Neutrophil (primary cell): ENCODE measurements at regions not wholly inside any gene's neighbourhood (a gene's known extent, or its start where the extent isn't known, plus 50 kb on each side); places are given as distances from the start of the nearest gene placed in this dataset.

Source experiments
- H3K27ac ChIP-seq: fragments of 200-600 bp; sonication (generic); 2 replicates; pipeline ENCODE4 v1.5.1; 2016; ENCODE audit warnings: mild to moderate bottlenecking, moderate library complexity
- H3K27me3 ChIP-seq: fragments of 200-600 bp; sonication (generic); 2 replicates; pipeline ENCODE4 v1.6.0; 2016; ENCODE audit warnings: mild to moderate bottlenecking
- H3K36me3 ChIP-seq: fragments of 200-600 bp; sonication (generic); 2 replicates; pipeline ENCODE4 v1.5.1; 2017
- H3K4me1 ChIP-seq, 2 experiments: fragments of 200-600 bp in 1 of 2; sonication (generic) in 1 of 2; 1 replicate in 1 of 2; 2 replicates in 1 of 2; pipeline versions ENCODE4 v1.5.1 to v1.6.1; 2013 to 2016; ENCODE audit warnings: low read depth in 1 of 2, low read length in 1 of 2, mild to moderate bottlenecking in 1 of 2, moderate library complexity in 1 of 2; ENCODE audit not compliant: control insufficient read depth in 1 of 2, insufficient read depth in 1 of 2
- H3K4me3 ChIP-seq, 2 experiments: fragments of 200-600 bp in 1 of 2; sonication (generic) in 1 of 2; 1 replicate in 1 of 2; 2 replicates in 1 of 2; pipeline ENCODE4 v1.5.1; 2013 to 2016; ENCODE audit warnings: low read depth in 1 of 2, low read length in 1 of 2, mild to moderate bottlenecking in 1 of 2, moderate library complexity in 1 of 2
- H3K9me3 ChIP-seq: fragments of 200-600 bp; sonication (generic); 2 replicates; pipeline ENCODE4 v1.5.1; 2016
- CTCF ChIP-seq: fragments of 200-600 bp; sonication (generic); IDR thresholded peaks from 2 replicates; pipeline ENCODE4 v1.5.1; 2016; ENCODE audit warnings: antibody characterized with exemption

- H3K9me3 ChIP-seq = no peaks in the 10 kb centered on the region
- no peaks in the 10 kb centered on the region for H3K36me3 ChIP-seq
- H3K27me3 ChIP-seq = no peaks in the 10 kb centered on the region
- H3K4me1 ChIP-seq = no peaks in the 10 kb centered on the region
- TF ChIP-seq CTCF = no peak
- no peak overlapping the region for H3K4me3 ChIP-seq
- H3K27ac ChIP-seq = no peak overlapping the region
Observed at GRCh38 chr5:126046318-126046717, 376.9 kb upstream of the GRAMD2B start.

- no peaks in the 10 kb centered on the region for H3K36me3 ChIP-seq
- TF ChIP-seq CTCF = no peak
- no peaks in the 10 kb centered on the region for H3K9me3 ChIP-seq
- no peaks in the 10 kb centered on the region for H3K4me1 ChIP-seq
- H3K4me3 ChIP-seq = no peak overlapping the region
- no peak overlapping the region for H3K27ac ChIP-seq
- H3K27me3 ChIP-seq = no peaks in the 10 kb centered on the region
Observed at GRCh38 chr5:126046846-126047571, 376.2 kb upstream of the GRAMD2B start.

- no peaks in the 10 kb centered on the region for H3K4me1 ChIP-seq
- no peaks in the 10 kb centered on the region for H3K9me3 ChIP-seq
- H3K27me3 ChIP-seq = no peaks in the 10 kb centered on the region
- no peaks in the 10 kb centered on the region for H3K36me3 ChIP-seq
- no peak overlapping the region for H3K4me3 ChIP-seq
- TF ChIP-seq CTCF = no peak
- H3K27ac ChIP-seq = no peak overlapping the region
Observed at GRCh38 chr5:126052120-126052519, 371.1 kb upstream of the GRAMD2B start.

- no peaks in the 10 kb centered on the region for H3K36me3 ChIP-seq
- no peak overlapping the region for H3K27ac ChIP-seq
- no peaks in the 10 kb centered on the region for H3K9me3 ChIP-seq
- H3K4me1 ChIP-seq = no peaks in the 10 kb centered on the region
- no peak for TF ChIP-seq CTCF
- no peaks in the 10 kb centered on the region for H3K27me3 ChIP-seq
- H3K4me3 ChIP-seq = no peak overlapping the region
Observed at GRCh38 chr5:126052791-126053190, 370.4 kb upstream of the GRAMD2B start.

GRCh38 chr5:126053630-126054029 is 369.6 kb upstream of the GRAMD2B start:
- Histone ChIP-seq H3K4me3 (no peak overlapping the region), H3K36me3 (no peaks in the 10 kb centered on the region), H3K4me1 (no peaks in the 10 kb centered on the region), H3K27ac (no peak overlapping the region), H3K9me3 (no peaks in the 10 kb centered on the region), H3K27me3 (no peaks in the 10 kb centered on the region)
- TF ChIP-seq CTCF = no peak
